ENCODE measurements at regions not wholly inside any gene's neighbourhood (a gene's known extent, or its start where the extent isn't known, plus 50 kb on each side); places are given as distances from the start of the nearest gene placed in this dataset.

DNA sequence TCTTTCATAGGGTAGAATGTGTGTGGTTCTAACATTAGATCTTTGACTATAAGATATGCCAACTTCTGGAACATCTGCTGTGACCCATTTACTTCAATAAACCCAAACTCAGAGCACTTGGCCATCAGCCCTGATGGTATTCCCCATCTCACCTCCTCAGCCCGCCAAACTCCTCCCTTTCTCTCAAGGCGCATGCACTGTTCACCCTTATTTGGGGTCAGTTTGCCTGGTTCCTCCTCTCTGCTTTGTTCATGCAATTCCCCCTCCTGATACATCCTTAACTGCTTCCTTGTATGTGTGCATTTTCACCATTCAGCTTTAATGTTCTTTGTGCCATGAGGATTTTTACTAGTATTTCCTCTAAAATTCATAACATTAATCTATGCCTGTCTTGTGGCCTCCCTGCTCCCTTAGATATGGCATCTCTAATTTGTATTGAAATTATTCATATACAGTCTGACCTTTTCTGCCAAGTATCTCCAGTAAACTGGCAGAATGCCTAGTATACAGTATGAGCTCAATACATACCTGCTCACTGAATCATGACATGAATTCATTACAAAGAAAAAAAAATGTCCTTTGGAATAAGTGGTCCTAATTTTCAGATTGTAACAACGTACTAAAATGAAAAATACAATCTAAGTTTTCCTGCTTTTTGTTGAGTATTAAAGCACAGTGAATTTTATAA lies 336.8 kb upstream of the IGFBP3 start:
- no peak overlapping the region for H3K4me3 ChIP-seq
- no peak overlapping the region for H3K9ac ChIP-seq (ENCODE audit: insufficient read length)
- no peaks in the 10 kb centered on the region for H3K9me3 ChIP-seq (ENCODE audit: low read depth, low read length)
- no peaks in the 10 kb centered on the region for H3K36me3 ChIP-seq (ENCODE audit: insufficient read depth, low read length)
- no peak for DNase-seq (ENCODE audit: low read depth, low spot score)
- no peak for TF ChIP-seq POLR2AphosphoS5 (IDR thresholded peaks at IDR 0.05; ENCODE audit: borderline replicate concordance, low read depth, low read length)
- no peak for TF ChIP-seq FOXP2 (optimal IDR thresholded peaks at IDR 0.05; ENCODE audit: control extremely low read depth, extremely low read length, insufficient read depth)
- no peak for TF ChIP-seq EZH2 (IDR thresholded peaks at IDR 0.05)
- no peak overlapping the region for H3K27ac ChIP-seq

DNA sequence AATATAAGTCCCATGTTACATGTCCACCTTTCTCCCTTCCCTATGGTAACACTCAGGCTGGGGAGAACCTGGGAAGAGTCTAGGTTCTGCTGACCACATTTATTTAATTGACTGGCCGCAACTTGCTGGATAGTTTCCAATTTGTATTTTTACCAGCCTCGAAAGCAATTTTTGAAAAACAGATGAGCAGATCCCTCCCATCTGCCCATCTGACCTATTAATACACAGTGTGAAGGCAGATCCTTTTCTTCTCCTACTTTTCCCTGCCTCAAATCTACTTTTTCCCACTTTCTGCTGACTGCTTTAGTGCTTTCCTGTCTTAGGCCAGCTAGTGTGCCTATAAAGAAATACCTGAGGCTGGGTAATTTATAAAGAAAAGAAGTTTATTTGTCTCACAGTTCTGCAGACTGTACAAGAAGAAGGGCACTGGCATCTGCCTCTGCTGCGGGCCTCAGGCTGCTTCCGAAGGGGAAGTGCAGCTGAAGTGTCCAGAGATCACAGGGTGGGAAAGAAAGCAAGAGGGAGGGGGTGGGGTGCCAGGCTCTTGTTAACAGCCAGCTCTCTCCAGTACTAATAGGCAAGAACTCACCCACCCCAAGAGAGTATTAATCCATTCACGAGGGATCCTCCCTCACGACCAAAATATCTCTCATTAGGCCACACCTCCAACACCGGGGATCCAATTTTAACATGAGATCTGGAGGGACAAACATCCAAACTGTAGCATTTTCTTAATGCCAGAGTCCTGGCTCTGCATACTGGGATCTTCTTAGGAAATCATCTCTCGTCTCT lies 336.0 kb upstream of the IGFBP3 start:
- no peak for TF ChIP-seq EZH2 (IDR thresholded peaks at IDR 0.05)
- no peak for TF ChIP-seq POLR2AphosphoS5 (IDR thresholded peaks at IDR 0.05; ENCODE audit: borderline replicate concordance, low read depth, low read length)
- no peak for TF ChIP-seq FOXP2 (optimal IDR thresholded peaks at IDR 0.05; ENCODE audit: control extremely low read depth, extremely low read length, insufficient read depth)
- H3K9me3 ChIP-seq (ENCODE audit: low read depth, low read length), result no peaks in the 10 kb centered on the region
- no peak for DNase-seq (ENCODE audit: low read depth, low spot score)
- no peak overlapping the region for H3K27ac ChIP-seq
- H3K4me3 ChIP-seq, result no peak overlapping the region
- no peaks in the 10 kb centered on the region for H3K36me3 ChIP-seq (ENCODE audit: insufficient read depth, low read length)
- no peak overlapping the region for H3K9ac ChIP-seq (ENCODE audit: insufficient read length)

DNA sequence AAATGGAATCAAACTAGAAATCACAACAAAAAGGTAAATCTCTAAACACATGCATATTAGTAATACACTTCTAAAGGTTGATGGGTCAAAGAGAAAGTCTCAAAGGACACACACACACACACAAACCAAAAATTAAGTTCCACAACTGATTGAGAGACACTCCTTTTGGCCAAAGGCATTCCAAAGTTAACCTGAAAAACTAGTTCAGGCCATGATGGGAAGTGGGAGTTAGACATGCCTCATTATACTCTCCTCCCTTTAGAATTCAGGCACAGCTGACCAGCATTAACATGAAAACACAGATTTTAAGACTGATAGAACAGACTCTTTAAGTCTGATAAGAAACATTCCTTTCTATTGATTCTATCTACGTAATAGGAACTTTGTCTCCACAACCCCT lies 332.4 kb upstream of the IGFBP3 start:
- TF ChIP-seq POLR2AphosphoS5 (IDR thresholded peaks at IDR 0.05; ENCODE audit: borderline replicate concordance, low read depth, low read length) (no peak), EZH2 (IDR thresholded peaks at IDR 0.05) (no peak), FOXP2 (optimal IDR thresholded peaks at IDR 0.05; ENCODE audit: control extremely low read depth, extremely low read length, insufficient read depth) (no peak)
- Histone ChIP-seq H3K27ac (no peak overlapping the region), H3K4me3 (no peak overlapping the region), H3K9me3 (ENCODE audit: low read depth, low read length) (no peaks in the 10 kb centered on the region), H3K9ac (ENCODE audit: insufficient read length) (no peak overlapping the region), H3K36me3 (ENCODE audit: insufficient read depth, low read length) (no peaks in the 10 kb centered on the region)
- no peak for DNase-seq (ENCODE audit: low read depth, low spot score)

DNA sequence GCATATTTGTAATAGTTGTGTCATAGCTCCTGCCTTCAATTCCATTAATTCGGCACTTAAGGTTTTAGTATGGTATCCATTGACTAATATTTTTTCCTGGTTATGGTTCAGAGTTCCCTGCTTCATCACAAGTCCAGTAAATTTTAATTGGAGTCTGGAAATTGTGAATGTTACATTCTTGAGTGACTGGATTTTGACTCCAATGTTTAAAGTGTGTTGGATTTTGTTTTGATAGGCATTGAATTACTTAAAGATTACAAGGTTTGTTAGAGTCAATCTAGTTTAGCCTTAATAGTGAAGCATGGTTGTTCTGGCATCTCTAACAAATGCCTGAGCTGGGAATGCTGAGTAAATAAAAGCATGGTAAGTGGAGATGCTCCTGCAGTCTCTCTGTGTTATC lies 326.6 kb upstream of the IGFBP3 start:
- Histone ChIP-seq H3K27ac (no peak overlapping the region), H3K4me3 (no peak overlapping the region), H3K9ac (ENCODE audit: insufficient read length) (no peak overlapping the region), H3K9me3 (ENCODE audit: low read depth, low read length) (no peaks in the 10 kb centered on the region), H3K36me3 (ENCODE audit: insufficient read depth, low read length) (no peaks in the 10 kb centered on the region)
- TF ChIP-seq FOXP2 (optimal IDR thresholded peaks at IDR 0.05; ENCODE audit: control extremely low read depth, extremely low read length, insufficient read depth) (no peak), POLR2AphosphoS5 (IDR thresholded peaks at IDR 0.05; ENCODE audit: borderline replicate concordance, low read depth, low read length) (no peak), EZH2 (IDR thresholded peaks at IDR 0.05) (no peak)
- DNase-seq (ENCODE audit: low read depth, low spot score), result no peak

DNA sequence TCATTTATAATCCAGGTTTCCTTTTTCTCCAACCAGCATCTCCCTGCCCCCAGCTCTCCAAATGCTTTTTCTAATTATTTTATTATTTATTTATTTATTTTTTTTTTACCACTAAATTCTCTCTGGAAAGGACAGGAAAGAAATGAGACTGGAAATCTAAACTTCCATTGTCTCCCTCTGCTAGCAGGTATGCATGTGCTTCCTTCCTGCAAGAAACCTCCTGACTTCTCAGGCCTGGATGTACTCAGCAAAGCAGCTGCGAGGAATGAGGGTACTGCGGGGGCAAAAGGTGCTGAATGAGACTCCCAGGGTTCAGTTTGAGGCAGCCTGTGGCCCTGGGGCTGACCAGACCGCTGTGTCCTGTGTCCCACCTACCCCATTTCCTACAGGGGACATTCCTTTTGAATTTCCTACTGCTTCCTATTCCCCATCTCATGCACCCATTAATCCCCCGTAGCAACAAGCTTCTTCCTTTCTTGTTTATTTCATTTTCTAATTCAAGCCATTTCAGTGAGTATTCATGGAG lies 324.6 kb upstream of the IGFBP3 start:
- TF ChIP-seq POLR2AphosphoS5 (IDR thresholded peaks at IDR 0.05; ENCODE audit: borderline replicate concordance, low read depth, low read length) (no peak), EZH2 (IDR thresholded peaks at IDR 0.05) (no peak)
- DNase-seq (ENCODE audit: low read depth, low spot score), result no peak
- H3K4me3 ChIP-seq, result no peak overlapping the region
- H3K9ac ChIP-seq (ENCODE audit: insufficient read length), result no peak overlapping the region
- no peaks in the 10 kb centered on the region for H3K36me3 ChIP-seq (ENCODE audit: insufficient read depth, low read length)
- no peak overlapping the region for H3K27ac ChIP-seq
- H3K9me3 ChIP-seq (ENCODE audit: low read depth, low read length), result no peaks in the 10 kb centered on the region

DNA sequence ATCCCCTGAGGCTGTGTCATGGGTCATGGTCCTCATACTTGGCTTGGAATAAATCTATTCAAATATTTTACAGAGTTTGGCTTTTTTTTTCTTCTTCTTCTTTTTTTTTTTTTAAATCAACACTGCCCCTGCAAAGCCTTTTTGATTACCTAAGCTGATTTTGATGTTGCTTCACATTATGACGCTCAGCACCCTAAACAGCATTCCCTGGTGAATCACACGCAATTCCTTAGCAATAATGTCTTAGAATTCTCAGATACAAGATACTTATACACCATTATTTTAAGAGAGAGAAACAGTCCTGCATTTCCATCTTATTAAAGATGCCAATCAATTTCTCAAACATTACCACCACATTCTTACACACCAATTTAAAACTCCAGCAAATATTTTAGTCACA lies 323.7 kb upstream of the IGFBP3 start:
- DNase-seq (ENCODE audit: low read depth, low spot score), result no peak
- no peaks in the 10 kb centered on the region for H3K9me3 ChIP-seq (ENCODE audit: low read depth, low read length)
- no peaks in the 10 kb centered on the region for H3K36me3 ChIP-seq (ENCODE audit: insufficient read depth, low read length)
- TF ChIP-seq FOXP2 (optimal IDR thresholded peaks at IDR 0.05; ENCODE audit: control extremely low read depth, extremely low read length, insufficient read depth) (no peak), POLR2AphosphoS5 (IDR thresholded peaks at IDR 0.05; ENCODE audit: borderline replicate concordance, low read depth, low read length) (no peak), EZH2 (IDR thresholded peaks at IDR 0.05) (no peak)
- H3K9ac ChIP-seq (ENCODE audit: insufficient read length), result no peak overlapping the region
- no peak overlapping the region for H3K4me3 ChIP-seq
- H3K27ac ChIP-seq, result no peak overlapping the region

DNA sequence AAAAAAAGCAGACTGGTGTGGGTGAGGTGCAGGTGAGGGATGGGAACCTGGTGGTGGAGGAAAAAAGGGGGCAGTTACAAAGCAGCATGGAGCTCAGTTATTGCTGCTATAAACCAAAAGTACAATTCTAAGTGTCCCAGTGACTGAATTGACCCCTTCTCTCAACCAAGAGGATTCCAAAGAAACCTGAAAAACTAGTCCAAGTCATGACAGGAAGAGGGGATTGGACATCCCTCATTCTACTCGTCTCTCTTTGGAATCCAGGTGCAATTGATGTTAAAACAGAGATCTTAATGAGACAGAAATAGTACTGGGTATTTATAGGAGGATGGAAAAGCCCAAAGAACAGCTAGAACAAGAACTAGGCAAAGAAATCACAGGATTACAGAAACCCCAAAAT lies 322.3 kb upstream of the IGFBP3 start:
- TF ChIP-seq EZH2 (IDR thresholded peaks at IDR 0.05) (no peak), POLR2AphosphoS5 (IDR thresholded peaks at IDR 0.05; ENCODE audit: borderline replicate concordance, low read depth, low read length) (no peak), FOXP2 (optimal IDR thresholded peaks at IDR 0.05; ENCODE audit: control extremely low read depth, extremely low read length, insufficient read depth) (no peak)
- H3K27ac ChIP-seq, result no peak overlapping the region
- H3K36me3 ChIP-seq (ENCODE audit: insufficient read depth, low read length), result no peaks in the 10 kb centered on the region
- no peak overlapping the region for H3K9ac ChIP-seq (ENCODE audit: insufficient read length)
- no peak for DNase-seq (ENCODE audit: low read depth, low spot score)
- H3K4me3 ChIP-seq, result no peak overlapping the region
- no peaks in the 10 kb centered on the region for H3K9me3 ChIP-seq (ENCODE audit: low read depth, low read length)

DNA sequence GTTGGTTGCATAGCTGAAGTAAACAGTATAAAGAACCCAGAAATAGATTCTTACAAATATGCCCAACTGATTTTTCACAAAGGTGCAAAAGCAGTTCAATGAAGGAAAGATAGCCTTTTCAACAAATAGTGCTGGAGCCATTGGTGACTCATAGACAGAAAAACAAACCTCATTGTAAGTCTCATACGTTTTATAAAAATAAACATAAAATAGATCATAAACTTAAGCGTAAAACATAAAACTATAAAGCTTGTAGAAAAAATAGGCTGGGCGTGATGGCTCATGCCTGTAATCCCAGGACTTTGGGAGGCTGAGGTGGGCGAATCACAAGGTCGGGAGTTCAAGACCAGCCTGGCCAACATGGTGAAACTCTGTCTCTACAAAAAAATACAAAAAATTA lies 318.8 kb upstream of the IGFBP3 start:
- H3K9ac ChIP-seq (ENCODE audit: insufficient read length), result no peak overlapping the region
- H3K9me3 ChIP-seq (ENCODE audit: low read depth, low read length), result no peaks in the 10 kb centered on the region
- no peak overlapping the region for H3K27ac ChIP-seq
- H3K4me3 ChIP-seq, result no peak overlapping the region
- no peak for DNase-seq (ENCODE audit: low read depth, low spot score)
- no peaks in the 10 kb centered on the region for H3K36me3 ChIP-seq (ENCODE audit: insufficient read depth, low read length)
- TF ChIP-seq EZH2 (IDR thresholded peaks at IDR 0.05) (no peak), FOXP2 (optimal IDR thresholded peaks at IDR 0.05; ENCODE audit: control extremely low read depth, extremely low read length, insufficient read depth) (no peak), POLR2AphosphoS5 (IDR thresholded peaks at IDR 0.05; ENCODE audit: borderline replicate concordance, low read depth, low read length) (no peak)

Data from SK-N-MC (cell line).